Glutamatergic neuron (in vitro differentiated cells): ENCODE measurements at regions not wholly inside any gene's neighbourhood (a gene's known extent, or its start where the extent isn't known, plus 50 kb on each side); places are given as distances from the start of the nearest gene placed in this dataset.
A peak's percentile ranks its signal among the peaks of the same experiment; 100 is the strongest.

ENCODE experiments used
- DNase-seq: peaks from one replicate; pipeline ENCODE4 v3.0.0; 2022
- H3K27ac Mint-ChIP-seq: one replicate; pipeline ENCODE4 v1.8.0; 2020; ENCODE audit warnings: mild to moderate bottlenecking, mixed read lengths, inconsistent platforms; ENCODE audit not compliant: unreplicated experiment
- H3K27me3 Mint-ChIP-seq: one replicate; pipeline ENCODE4 v1.8.0; 2020; ENCODE audit warnings: mild to moderate bottlenecking, moderate library complexity, mixed read lengths, inconsistent platforms; ENCODE audit not compliant: unreplicated experiment
- H3K36me3 Mint-ChIP-seq: one replicate; pipeline ENCODE4 v1.8.0; 2020; ENCODE audit warnings: mild to moderate bottlenecking, mixed read lengths, inconsistent platforms; ENCODE audit not compliant: unreplicated experiment
- H3K4me1 Mint-ChIP-seq: one replicate; pipeline ENCODE4 v1.8.0; 2020; ENCODE audit warnings: mild to moderate bottlenecking, low read depth, mixed read lengths, inconsistent platforms; ENCODE audit not compliant: unreplicated experiment
- H3K4me3 Mint-ChIP-seq: one replicate; pipeline ENCODE4 v1.8.0; 2020; ENCODE audit warnings: mild to moderate bottlenecking, mixed read lengths, inconsistent platforms; ENCODE audit not compliant: unreplicated experiment
- H3K9me3 Mint-ChIP-seq: one replicate; pipeline ENCODE4 v1.8.0; 2020; ENCODE audit warnings: mild to moderate bottlenecking, moderate library complexity, mixed read lengths, inconsistent platforms; ENCODE audit not compliant: unreplicated experiment
- CTCF ChIP-seq: fragments of 200-600 bp; sonication (generic); IDR thresholded peaks from one replicate; pipeline ENCODE4 v1.5.0; 2021; ENCODE audit not compliant: partially characterized antibody, unreplicated experiment

GRCh38 chr3:64898941-64899340 lies 211.1 kb upstream of the ADAMTS9 start:
- peaks cover 23% of the 10 kb centered on the region for H3K4me1 Mint-ChIP-seq
- H3K27me3 Mint-ChIP-seq = peaks cover 2% of the 10 kb centered on the region
- H3K27ac Mint-ChIP-seq = no peak overlapping the region
- TF ChIP-seq CTCF = no peak
- no peak for DNase-seq
- no peaks in the 10 kb centered on the region for H3K36me3 Mint-ChIP-seq
- H3K4me3 Mint-ChIP-seq = no peak overlapping the region
- peaks cover 3% of the 10 kb centered on the region for H3K9me3 Mint-ChIP-seq

DNA sequence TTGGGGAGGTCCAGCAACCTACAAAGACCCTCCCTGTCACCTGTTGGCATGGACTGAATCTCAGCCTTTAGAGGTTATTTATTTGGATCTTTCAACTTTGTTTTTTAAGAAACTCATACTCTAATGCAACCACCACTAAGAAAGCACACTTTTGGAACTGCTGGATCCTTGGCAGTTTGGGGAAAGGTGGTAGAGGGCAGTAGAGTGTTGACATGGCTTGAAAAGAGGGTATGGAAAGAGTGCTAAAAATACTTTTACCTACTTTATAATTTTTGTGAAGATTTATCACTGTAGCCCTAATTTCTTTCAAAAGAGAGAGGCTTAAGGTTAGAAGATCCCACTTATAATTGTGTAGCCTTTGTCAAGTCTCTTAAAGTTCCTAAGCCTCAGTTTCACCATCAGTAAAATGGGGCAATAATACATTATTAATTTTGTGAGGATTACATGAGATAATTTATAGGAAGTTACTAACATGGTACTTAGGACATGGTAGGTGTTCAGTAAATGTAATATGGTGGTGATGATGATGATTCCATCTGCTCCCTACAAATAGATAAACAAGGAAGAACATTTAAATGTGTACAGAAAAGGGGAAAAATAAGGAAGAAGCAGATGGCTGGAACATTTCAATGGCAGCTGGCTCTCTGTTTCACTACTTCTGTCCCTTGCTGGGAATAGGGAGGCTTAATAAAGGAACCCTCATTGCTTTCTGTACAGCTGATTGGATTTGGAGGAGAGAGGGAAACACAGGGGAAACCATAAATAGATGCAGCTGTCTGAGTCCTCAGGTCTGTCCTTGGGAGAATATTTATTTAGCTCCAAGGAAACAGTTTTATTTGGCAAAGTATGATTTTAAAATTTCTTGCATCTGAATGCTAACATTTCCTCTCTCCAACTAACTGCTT lies 208.4 kb upstream of the ADAMTS9 start:
- H3K36me3 Mint-ChIP-seq = no peaks in the 10 kb centered on the region
- TF ChIP-seq CTCF = no peak
- no peak overlapping the region for H3K4me3 Mint-ChIP-seq
- DNase-seq = no peak
- peaks cover 3% of the 10 kb centered on the region for H3K9me3 Mint-ChIP-seq
- H3K4me1 Mint-ChIP-seq = peaks cover 21% of the 10 kb centered on the region
- H3K27ac Mint-ChIP-seq = peak overlapping the region; percentile 73
- H3K27me3 Mint-ChIP-seq = peaks cover 2% of the 10 kb centered on the region

- no peak overlapping the region for H3K4me3 Mint-ChIP-seq
- no peak for TF ChIP-seq CTCF
- H3K4me1 Mint-ChIP-seq = peaks cover 19% of the 10 kb centered on the region
- DNase-seq = no peak
- peak overlapping the region; percentile 35 for H3K27ac Mint-ChIP-seq
- peaks cover 2% of the 10 kb centered on the region for H3K27me3 Mint-ChIP-seq
- no peaks in the 10 kb centered on the region for H3K36me3 Mint-ChIP-seq
- H3K9me3 Mint-ChIP-seq = peaks cover 3% of the 10 kb centered on the region
These were observed 207.5 kb upstream of the ADAMTS9 start for GRCh38 chr3:64895106-64895990.

DNA sequence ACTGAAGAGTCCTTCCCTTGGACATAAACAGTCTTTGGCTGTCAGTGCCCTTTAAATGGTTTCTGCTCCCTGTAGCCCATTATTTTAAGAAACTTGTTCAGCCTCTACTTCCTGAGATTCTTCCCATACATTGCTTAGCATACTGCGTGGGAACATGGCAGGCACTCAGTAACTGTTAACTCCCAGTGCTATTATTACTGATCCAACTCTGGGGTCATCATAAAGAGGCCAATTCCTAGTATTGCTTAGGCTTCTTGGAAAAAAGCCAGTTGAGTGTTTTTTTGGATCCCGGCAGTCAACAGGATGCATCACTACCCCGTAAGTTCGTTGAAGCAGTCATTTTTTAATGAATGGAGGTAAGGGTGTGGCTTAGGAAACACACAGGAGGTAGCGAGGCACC lies 206.2 kb upstream of the ADAMTS9 start:
- no peak for TF ChIP-seq CTCF
- no peaks in the 10 kb centered on the region for H3K36me3 Mint-ChIP-seq
- peaks cover 2% of the 10 kb centered on the region for H3K27me3 Mint-ChIP-seq
- DNase-seq = no peak
- peaks cover 24% of the 10 kb centered on the region for H3K4me1 Mint-ChIP-seq
- no peak overlapping the region for H3K27ac Mint-ChIP-seq
- peaks cover 3% of the 10 kb centered on the region for H3K9me3 Mint-ChIP-seq
- H3K4me3 Mint-ChIP-seq = no peak overlapping the region
